Trophoblast cell (in vitro differentiated cells and primary cell): ENCODE measurements at regions not wholly inside any gene's neighbourhood (a gene's known extent, or its start where the extent isn't known, plus 50 kb on each side); places are given as distances from the start of the nearest gene placed in this dataset.

Source experiments
- DNase-seq, 2 donors: peaks; one replicate each; pipeline ENCODE4 v3.0.0-alpha.2; 2016
- H2AFZ ChIP-seq: 2 replicates; pipeline ENCODE4 v1.6.1; 2013; ENCODE audit warnings: low read length, moderate library complexity, mild to moderate bottlenecking; ENCODE audit not compliant: insufficient read depth, poor library complexity
- H2AK5ac ChIP-seq: 2 replicates; pipeline ENCODE4 v1.6.1; 2013; ENCODE audit warnings: mild to moderate bottlenecking, low read length
- H2BK120ac ChIP-seq: 2 replicates; pipeline ENCODE4 v1.6.1; 2013; ENCODE audit warnings: low read length, mild to moderate bottlenecking, moderate library complexity; ENCODE audit not compliant: insufficient read depth, poor library complexity
- H2BK12ac ChIP-seq: 2 replicates; pipeline ENCODE4 v1.6.1; 2013; ENCODE audit warnings: mild to moderate bottlenecking, low read length, moderate library complexity
- H2BK5ac ChIP-seq: 2 replicates; pipeline ENCODE4 v1.6.1; 2013; ENCODE audit warnings: low read length, low read depth, moderate library complexity, mild to moderate bottlenecking; ENCODE audit not compliant: poor library complexity
- H3K14ac ChIP-seq: 2 replicates; pipeline ENCODE4 v1.6.1; 2013; ENCODE audit warnings: mild to moderate bottlenecking, low read length
- H3K18ac ChIP-seq: 2 replicates; pipeline ENCODE4 v1.6.1; 2013; ENCODE audit warnings: mild to moderate bottlenecking, low read length
- H3K23ac ChIP-seq: 2 replicates; pipeline ENCODE4 v1.6.1; 2013; ENCODE audit warnings: low read length
- H3K27ac ChIP-seq: 2 replicates; pipeline ENCODE4 v1.5.1; 2013; ENCODE audit warnings: low read depth, mild to moderate bottlenecking, inconsistent platforms, low read length, moderate library complexity
- H3K27me3 ChIP-seq: 2 replicates; pipeline ENCODE4 v1.6.1; 2013; ENCODE audit warnings: inconsistent platforms, mild to moderate bottlenecking, low read length, moderate library complexity; ENCODE audit not compliant: insufficient read depth
- H3K36me3 ChIP-seq, 2 experiments: 1 replicate in 1 of 2; 2 replicates in 1 of 2; pipeline ENCODE4 v1.6.1; 2013; ENCODE audit warnings: low read length in 2 of 2, mild to moderate bottlenecking in 2 of 2, moderate library complexity in 1 of 2; ENCODE audit not compliant: insufficient read depth in 2 of 2, control insufficient read depth in 1 of 2
- H3K4ac ChIP-seq: 2 replicates; pipeline ENCODE4 v1.6.1; 2013; ENCODE audit warnings: low read depth, mild to moderate bottlenecking, low read length, moderate library complexity
- H3K4me1 ChIP-seq, 2 experiments: 1 replicate in 1 of 2; 2 replicates in 1 of 2; pipeline ENCODE4 v1.6.1; 2013; ENCODE audit warnings: low read length in 2 of 2, mild to moderate bottlenecking in 2 of 2, moderate library complexity in 1 of 2; ENCODE audit not compliant: insufficient read depth in 2 of 2, control insufficient read depth in 1 of 2
- H3K4me2 ChIP-seq: 2 replicates; pipeline ENCODE4 v1.6.1; 2013; ENCODE audit warnings: inconsistent platforms, mild to moderate bottlenecking, low read length, moderate library complexity
- H3K4me3 ChIP-seq: 2 replicates; pipeline ENCODE4 v1.5.1; 2013; ENCODE audit warnings: mild to moderate bottlenecking, low read depth, low read length, inconsistent platforms
- H3K79me1 ChIP-seq: one replicate; pipeline ENCODE4 v1.6.1; 2013; ENCODE audit warnings: low read length
- H3K79me2 ChIP-seq: 2 replicates; pipeline ENCODE4 v1.6.1; 2013; ENCODE audit warnings: low read length, mild to moderate bottlenecking; ENCODE audit not compliant: control insufficient read depth, insufficient read depth, poor library complexity
- H3K9ac ChIP-seq: 2 replicates; pipeline ENCODE4 v1.6.1; 2013; ENCODE audit warnings: mild to moderate bottlenecking, low read length
- H3K9me3 ChIP-seq: 2 replicates; pipeline ENCODE4 v1.6.1; 2013; ENCODE audit warnings: low read depth, mild to moderate bottlenecking, control low read depth, inconsistent platforms, low read length; ENCODE audit not compliant: insufficient read depth
- H4K12ac ChIP-seq: 2 replicates; pipeline ENCODE4 v1.6.1; 2013; ENCODE audit warnings: low read depth, mild to moderate bottlenecking, low read length, moderate library complexity
- H4K8ac ChIP-seq: 2 replicates; pipeline ENCODE4 v1.6.1; 2013; ENCODE audit warnings: low read depth, mild to moderate bottlenecking, low read length, moderate library complexity
- H4K91ac ChIP-seq: one replicate; pipeline ENCODE4 v1.6.1; 2013; ENCODE audit warnings: low read depth, mild to moderate bottlenecking, low read length, moderate library complexity
- WGBS: extraction: QIAGEN DNeasy Blood & Tissue Kit; methylation state at CpG from one replicate; pipeline ENCODE4 v1.1.7; 2013; ENCODE audit warnings: missing lambda C conversion rate; ENCODE audit not compliant: insufficient read length, insufficient coverage; ENCODE audit errors: extremely low coverage; 5-methylcytosine and 5-hydroxymethylcytosine counted together

DNA sequence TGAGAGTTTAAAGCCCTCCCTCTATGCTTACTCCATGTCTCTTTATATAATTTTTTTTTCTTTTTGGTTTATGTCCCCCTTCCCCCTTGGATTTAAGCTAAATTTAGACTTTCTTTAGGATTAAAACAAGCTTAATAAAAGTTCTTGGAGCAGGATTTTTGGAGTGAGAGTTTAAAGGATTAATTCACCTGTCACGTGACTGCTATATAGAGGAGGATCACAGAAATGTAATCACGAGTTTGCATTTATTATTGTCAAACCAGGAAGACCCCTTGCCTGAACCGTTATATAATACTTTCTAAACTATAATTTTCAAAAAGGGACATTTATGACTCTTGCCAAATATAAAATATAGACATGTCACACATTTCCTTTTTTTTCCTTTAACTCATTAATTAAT, 78.1 kb upstream of the IMMP2L start:
- H2BK12ac ChIP-seq, result no peak overlapping the region
- H2BK5ac ChIP-seq, result no peak overlapping the region
- H3K9ac ChIP-seq, result no peak overlapping the region
- no peak overlapping the region for H3K4ac ChIP-seq
- no peaks in the 10 kb centered on the region for H3K36me3 ChIP-seq
- H3K79me2 ChIP-seq, result no peaks in the 10 kb centered on the region
- WGBS, result no CpG with 5 or more reads among the region's 3 CpGs
- H3K4me2 ChIP-seq, result no peak overlapping the region
- H3K4me1 ChIP-seq, result no peaks in the 10 kb centered on the region
- no peaks in the 10 kb centered on the region for H3K79me1 ChIP-seq
- no peak overlapping the region for H3K18ac ChIP-seq
- no peak overlapping the region for H4K91ac ChIP-seq
- no peak overlapping the region for H3K27ac ChIP-seq
- no peak overlapping the region for H2AK5ac ChIP-seq
- no peaks in the 10 kb centered on the region for H3K9me3 ChIP-seq
- H3K14ac ChIP-seq, result no peak overlapping the region
- no peaks in the 10 kb centered on the region for H3K27me3 ChIP-seq
- no peak overlapping the region for H2BK120ac ChIP-seq
- no peak overlapping the region for H4K12ac ChIP-seq
- no peak overlapping the region for H3K23ac ChIP-seq
- H2AFZ ChIP-seq, result no peak overlapping the region
- H4K8ac ChIP-seq, result no peak overlapping the region
- no peak for DNase-seq
- no peak overlapping the region for H3K4me3 ChIP-seq

DNA sequence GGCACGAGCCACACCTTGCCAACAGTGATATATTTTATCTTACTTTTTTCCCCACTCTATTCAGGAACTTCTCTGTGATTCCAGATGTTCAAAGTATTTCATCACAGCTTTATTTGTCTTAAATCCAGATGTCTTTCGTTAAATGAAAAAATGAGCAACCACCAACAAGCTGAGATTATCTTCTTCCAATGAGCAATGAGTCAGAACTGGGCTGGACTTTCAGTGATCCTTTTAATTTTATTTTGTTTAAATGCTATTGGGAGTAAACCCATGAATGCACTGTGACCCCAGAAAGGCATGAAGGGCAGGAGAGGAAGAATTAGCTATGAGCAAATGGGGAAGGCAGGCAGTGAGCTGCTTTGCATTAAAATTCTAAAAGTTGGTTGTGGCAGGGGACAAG, 77.6 kb upstream of the IMMP2L start:
- Histone ChIP-seq H3K27me3 (no peaks in the 10 kb centered on the region), H3K9ac (no peak overlapping the region), H3K27ac (no peak overlapping the region), H4K8ac (no peak overlapping the region), H4K12ac (no peak overlapping the region), H3K79me1 (no peaks in the 10 kb centered on the region), H3K36me3 (no peaks in the 10 kb centered on the region), H2BK12ac (no peak overlapping the region), H3K18ac (no peak overlapping the region), H4K91ac (no peak overlapping the region), H3K14ac (no peak overlapping the region), H2AK5ac (no peak overlapping the region), H2BK120ac (no peak overlapping the region), H3K4me3 (no peak overlapping the region), H3K4me2 (no peak overlapping the region), H3K9me3 (no peaks in the 10 kb centered on the region), H2AFZ (no peak overlapping the region), H3K4ac (no peak overlapping the region), H3K79me2 (no peaks in the 10 kb centered on the region), H3K23ac (no peak overlapping the region), H2BK5ac (no peak overlapping the region), H3K4me1 (no peaks in the 10 kb centered on the region)
- no peak for DNase-seq
- no CpG with 5 or more reads among the region's 2 CpGs for WGBS

DNA sequence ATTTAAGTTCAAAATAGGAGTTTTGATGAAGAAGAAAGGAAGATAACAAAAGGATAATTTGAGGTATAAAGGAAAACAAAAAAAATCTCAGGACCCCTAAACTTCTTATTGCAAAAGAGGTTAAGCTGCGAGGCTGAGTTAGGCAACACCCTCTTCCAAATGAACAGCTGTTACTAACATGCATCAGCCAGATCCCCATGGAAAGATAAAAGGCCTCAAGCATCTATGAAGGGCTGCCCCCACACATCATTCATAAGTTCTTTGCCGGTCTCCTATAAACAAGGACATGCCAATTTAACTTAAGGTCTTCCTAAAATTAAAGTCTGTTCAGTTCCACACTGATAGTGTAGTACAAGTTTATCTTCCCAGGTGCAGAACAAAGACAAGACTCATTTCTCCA, 75.8 kb upstream of the IMMP2L start:
- H3K4ac ChIP-seq, result no peak overlapping the region
- H3K4me1 ChIP-seq, result no peaks in the 10 kb centered on the region
- WGBS, result no CpG with 5 or more reads among the region's 2 CpGs

GRCh38 chr7:111633878-111634277, 71.6 kb upstream of the IMMP2L start:
- WGBS, result no CpG with 5 or more reads among the region's 2 CpGs

More for the DNA sequence above, 75.8 kb upstream of the IMMP2L start:
- no peak overlapping the region for H2BK5ac ChIP-seq
- no peak overlapping the region for H4K8ac ChIP-seq
- H2AFZ ChIP-seq, result no peak overlapping the region
- H4K12ac ChIP-seq, result no peak overlapping the region
- H3K4me2 ChIP-seq, result no peak overlapping the region
- H4K91ac ChIP-seq, result no peak overlapping the region
- H2BK120ac ChIP-seq, result no peak overlapping the region
- no peak overlapping the region for H3K9ac ChIP-seq
- no peaks in the 10 kb centered on the region for H3K79me1 ChIP-seq
- H2BK12ac ChIP-seq, result no peak overlapping the region
- no peaks in the 10 kb centered on the region for H3K79me2 ChIP-seq
- DNase-seq, result no peak
- no peak overlapping the region for H3K23ac ChIP-seq
- H2AK5ac ChIP-seq, result no peak overlapping the region
- H3K14ac ChIP-seq, result no peak overlapping the region
- H3K27ac ChIP-seq, result no peak overlapping the region
- peaks cover 5% of the 10 kb centered on the region for H3K9me3 ChIP-seq
- H3K27me3 ChIP-seq, result no peaks in the 10 kb centered on the region
- no peaks in the 10 kb centered on the region for H3K36me3 ChIP-seq
- no peak overlapping the region for H3K18ac ChIP-seq
- H3K4me3 ChIP-seq, result no peak overlapping the region

More at GRCh38 chr7:111633878-111634277, 71.6 kb upstream of the IMMP2L start:
- H3K4me1 ChIP-seq, result no peaks in the 10 kb centered on the region
- no peak overlapping the region for H3K4me2 ChIP-seq
- H2BK120ac ChIP-seq, result no peak overlapping the region
- H3K9ac ChIP-seq, result no peak overlapping the region
- DNase-seq, result no peak
- peaks cover 11% of the 10 kb centered on the region for H3K9me3 ChIP-seq
- H3K14ac ChIP-seq, result no peak overlapping the region
- no peak overlapping the region for H3K4me3 ChIP-seq
- H2BK12ac ChIP-seq, result no peak overlapping the region
- H3K79me1 ChIP-seq, result no peaks in the 10 kb centered on the region
- no peaks in the 10 kb centered on the region for H3K36me3 ChIP-seq
- no peak overlapping the region for H2AK5ac ChIP-seq
- no peak overlapping the region for H3K18ac ChIP-seq
- H3K27ac ChIP-seq, result no peak overlapping the region
- H3K27me3 ChIP-seq, result no peaks in the 10 kb centered on the region
- no peak overlapping the region for H2AFZ ChIP-seq
- no peak overlapping the region for H3K4ac ChIP-seq
- no peak overlapping the region for H4K91ac ChIP-seq
- H4K8ac ChIP-seq, result no peak overlapping the region
- H3K23ac ChIP-seq, result no peak overlapping the region
- H2BK5ac ChIP-seq, result no peak overlapping the region
- no peaks in the 10 kb centered on the region for H3K79me2 ChIP-seq
- no peak overlapping the region for H4K12ac ChIP-seq
